ENCODE measurements at regions not wholly inside any gene's neighbourhood (a gene's known extent, or its start where the extent isn't known, plus 50 kb on each side); places are given as distances from the start of the nearest gene placed in this dataset.

- no peak for TF ChIP-seq CTCF (IDR thresholded peaks at IDR 0.05; ENCODE audit: control extremely low read depth in 1 of 3, insufficient read depth in 1 of 3, low read depth in 1 of 3, low read length in 3 of 3)
- TF ChIP-seq SUZ12 (IDR thresholded peaks at IDR 0.05; ENCODE audit: low read length): no peak
- no peak for TF ChIP-seq RBBP5 (IDR thresholded peaks at IDR 0.05; ENCODE audit: borderline replicate concordance, low read depth, low read length)
- TF ChIP-seq CREB1 (IDR thresholded peaks at IDR 0.05): no peak
- no peak for TF ChIP-seq TBP (IDR thresholded peaks at IDR 0.05; ENCODE audit: low read depth, low read length)
- TF ChIP-seq MAFK (IDR thresholded peaks at IDR 0.05; ENCODE audit: low read depth, low read length): no peak
- no peak for TF ChIP-seq GTF2F1 (IDR thresholded peaks at IDR 0.05; ENCODE audit: borderline replicate concordance, low read depth, low read length)
- no peak for TF ChIP-seq SIN3A (conservative IDR thresholded peaks at IDR 0.05 in 1 of 2, IDR thresholded peaks at IDR 0.05 in 1 of 2; ENCODE audit: low read depth in 1 of 2, low read length in 2 of 2)
- TF ChIP-seq POLR2A (IDR thresholded peaks at IDR 0.05; ENCODE audit: control extremely low read depth in 1 of 2, low read depth in 2 of 2, low read length in 2 of 2): no peak
- TF ChIP-seq MAX (IDR thresholded peaks at IDR 0.05): no peak
- no peak for TF ChIP-seq CBX5 (IDR thresholded peaks at IDR 0.05; ENCODE audit: low read depth, low read length)
- no peak for TF ChIP-seq EGR1 (IDR thresholded peaks at IDR 0.05; ENCODE audit: borderline replicate concordance, low read depth, low read length)
- no peak for TF ChIP-seq KDM1A (IDR thresholded peaks at IDR 0.05; ENCODE audit: borderline replicate concordance, low read length)
- no peak for TF ChIP-seq EP300 (IDR thresholded peaks at IDR 0.05; ENCODE audit: borderline replicate concordance in 1 of 2, low read depth in 2 of 2, low read length in 2 of 2)
These were observed 111.8 kb upstream of the TNFAIP3 start for GRCh38 chr6:137755284-137755683.

Measured in H1 (cell line).